Gastrocnemius medialis (tissue), 4 donors: ENCODE measurements at regions not wholly inside any gene's neighbourhood (a gene's known extent, or its start where the extent isn't known, plus 50 kb on each side); places are given as distances from the start of the nearest gene placed in this dataset.

Source experiments
- CTCF ChIP-seq, 5 experiments: fragments of 450-650 bp in 3 of 5; fragments of 200-600 bp in 2 of 5; sonication (generic) in 2 of 5; IDR thresholded peaks in 4 of 5; conservative IDR thresholded peaks in 1 of 5; 1 replicate in 4 of 5; 2 replicates in 1 of 5; pipeline ENCODE4 v1.5.1; 2016 to 2019; ENCODE audit warnings: antibody characterized with exemption in 5 of 5, mild to moderate bottlenecking in 3 of 5, moderate library complexity in 3 of 5
- POLR2A ChIP-seq, 2 donors: fragments of 450-650 bp; IDR thresholded peaks; one replicate each; pipeline ENCODE4 v1.6.1; 2017; ENCODE audit warnings: antibody characterized with exemption in 2 of 2, mild to moderate bottlenecking in 2 of 2, moderate library complexity in 2 of 2

GRCh38 chr22:48403521-48404403, 1423.9 kb downstream of the BRD1 start:
- TF ChIP-seq CTCF (IDR thresholded peaks at IDR 0.05 in 4 of 5, conservative IDR thresholded peaks at IDR 0.05 in 1 of 5) = no peak
- TF ChIP-seq POLR2A (IDR thresholded peaks at IDR 0.05) = no peak
